ENCODE measurements at regions not wholly inside any gene's neighbourhood (a gene's known extent, or its start where the extent isn't known, plus 50 kb on each side); places are given as distances from the start of the nearest gene placed in this dataset.

DNA sequence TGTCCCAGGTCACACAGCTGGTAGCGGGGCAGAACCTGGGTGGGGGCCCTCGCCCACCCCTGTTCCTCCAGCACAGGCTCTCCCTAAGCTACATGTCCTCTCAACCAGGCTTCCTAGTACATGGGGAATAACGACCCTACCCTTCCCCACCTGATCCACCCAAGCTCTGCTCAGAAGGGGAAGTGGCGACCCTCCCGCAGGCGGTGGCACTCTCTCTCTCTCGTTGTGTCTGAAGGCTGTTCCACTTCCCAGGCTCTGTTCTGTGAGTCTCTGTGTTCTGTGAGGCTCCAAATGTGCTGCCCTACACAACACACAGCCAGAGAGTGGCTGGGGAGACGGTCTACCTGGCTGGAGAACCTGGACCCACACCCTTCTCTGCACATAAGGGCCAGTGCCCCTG, 135.8 kb downstream of the COPS8 start:
- ATAC-seq = peak in 3 of 8 donors; percentile 9 to 29 (median 17)
- WGBS, 2 donors = 84 to 85% methylated on average over 8 of the region's 8 CpGs
- DNase-seq = no peak
- no peak overlapping the region for H3K4me3 ChIP-seq
- no peaks in the 10 kb centered on the region for H3K9me3 ChIP-seq
- no peaks in the 10 kb centered on the region for H3K36me3 ChIP-seq
- peaks cover 0 to 3% (median 0%) of the 10 kb centered on the region in 7 donors for H3K27me3 ChIP-seq
- intact Hi-C loops (cut with DNase I) = no loop called here
- H3K27ac ChIP-seq = peak overlapping the region in 9 of 10 donors; percentile 13 to 81 (median 64)
- peaks cover 4 to 27% (median 14%) of the 10 kb centered on the region in 9 donors for H3K4me1 ChIP-seq
- TF ChIP-seq, protein P1, sequence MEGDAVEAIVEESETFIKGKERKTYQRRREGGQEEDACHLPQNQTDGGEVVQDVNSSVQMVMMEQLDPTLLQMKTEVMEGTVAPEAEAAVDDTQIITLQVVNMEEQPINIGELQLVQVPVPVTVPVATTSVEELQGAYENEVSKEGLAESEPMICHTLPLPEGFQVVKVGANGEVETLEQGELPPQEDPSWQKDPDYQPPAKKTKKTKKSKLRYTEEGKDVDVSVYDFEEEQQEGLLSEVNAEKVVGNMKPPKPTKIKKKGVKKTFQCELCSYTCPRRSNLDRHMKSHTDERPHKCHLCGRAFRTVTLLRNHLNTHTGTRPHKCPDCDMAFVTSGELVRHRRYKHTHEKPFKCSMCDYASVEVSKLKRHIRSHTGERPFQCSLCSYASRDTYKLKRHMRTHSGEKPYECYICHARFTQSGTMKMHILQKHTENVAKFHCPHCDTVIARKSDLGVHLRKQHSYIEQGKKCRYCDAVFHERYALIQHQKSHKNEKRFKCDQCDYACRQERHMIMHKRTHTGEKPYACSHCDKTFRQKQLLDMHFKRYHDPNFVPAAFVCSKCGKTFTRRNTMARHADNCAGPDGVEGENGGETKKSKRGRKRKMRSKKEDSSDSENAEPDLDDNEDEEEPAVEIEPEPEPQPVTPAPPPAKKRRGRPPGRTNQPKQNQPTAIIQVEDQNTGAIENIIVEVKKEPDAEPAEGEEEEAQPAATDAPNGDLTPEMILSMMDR (IDR thresholded peaks at IDR 0.05) = no peak

DNA sequence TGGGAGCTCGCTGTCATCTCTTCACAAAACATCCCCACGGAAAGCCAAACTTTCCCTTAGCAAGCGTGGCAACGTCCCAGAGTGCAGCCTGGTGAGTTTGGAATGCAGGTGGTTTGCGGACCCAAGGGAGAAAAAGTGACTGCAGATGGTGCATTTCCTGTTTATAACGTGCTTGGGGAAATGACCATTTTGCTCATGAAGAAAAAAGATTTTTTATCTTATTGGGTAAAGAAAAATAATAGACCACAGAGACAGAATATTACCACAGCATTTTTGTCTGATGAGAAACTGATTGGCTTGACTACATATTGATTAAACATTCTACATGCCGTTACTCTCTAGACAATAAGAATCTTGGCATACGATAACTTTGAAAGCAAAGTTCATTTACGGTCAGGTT, 136.5 kb downstream of the COPS8 start:
- Histone ChIP-seq H3K9me3 (no peaks in the 10 kb centered on the region), H3K27me3 (peaks cover 0 to 3% (median 0%) of the 10 kb centered on the region in 7 donors), H3K27ac (peak overlapping the region in 7 of 10 donors; percentile 48 to 81 (median 66)), H3K4me3 (no peak overlapping the region), H3K4me1 (peaks cover 4 to 27% (median 14%) of the 10 kb centered on the region in 9 donors), H3K36me3 (no peaks in the 10 kb centered on the region)
- ATAC-seq (peak in 7 of 8 donors; percentile 10 to 65 (median 43)), DNase-seq (no peak)
- WGBS, 2 donors = 42 to 65% methylated on average over 9 of the region's 9 CpGs
- TF ChIP-seq, protein P1 (IDR thresholded peaks at IDR 0.05) = no peak
- intact Hi-C loops (cut with DNase I) = no loop called here

- H3K9me3 ChIP-seq = no peaks in the 10 kb centered on the region
- H3K36me3 ChIP-seq = no peaks in the 10 kb centered on the region
- TF ChIP-seq, protein P1 (IDR thresholded peaks at IDR 0.05) = no peak
- DNase-seq (no peak), ATAC-seq (peak in 6 of 8 donors; percentile 29 to 61 (median 50))
- no peak overlapping the region for H3K4me3 ChIP-seq
- H3K27me3 ChIP-seq = peaks cover 0 to 3% (median 0%) of the 10 kb centered on the region in 7 donors
- intact Hi-C loops (cut with DNase I) = no loop called here
- WGBS, 2 donors = 53 to 70% methylated on average over 4 of the region's 4 CpGs
- peak overlapping the region in 8 of 10 donors; percentile 14 to 81 (median 44) for H3K27ac ChIP-seq
- H3K4me1 ChIP-seq = peaks cover 4 to 27% (median 14%) of the 10 kb centered on the region in 9 donors
Observed at GRCh38 chr2:237222601-237223041, 136.9 kb downstream of the COPS8 start.

DNA sequence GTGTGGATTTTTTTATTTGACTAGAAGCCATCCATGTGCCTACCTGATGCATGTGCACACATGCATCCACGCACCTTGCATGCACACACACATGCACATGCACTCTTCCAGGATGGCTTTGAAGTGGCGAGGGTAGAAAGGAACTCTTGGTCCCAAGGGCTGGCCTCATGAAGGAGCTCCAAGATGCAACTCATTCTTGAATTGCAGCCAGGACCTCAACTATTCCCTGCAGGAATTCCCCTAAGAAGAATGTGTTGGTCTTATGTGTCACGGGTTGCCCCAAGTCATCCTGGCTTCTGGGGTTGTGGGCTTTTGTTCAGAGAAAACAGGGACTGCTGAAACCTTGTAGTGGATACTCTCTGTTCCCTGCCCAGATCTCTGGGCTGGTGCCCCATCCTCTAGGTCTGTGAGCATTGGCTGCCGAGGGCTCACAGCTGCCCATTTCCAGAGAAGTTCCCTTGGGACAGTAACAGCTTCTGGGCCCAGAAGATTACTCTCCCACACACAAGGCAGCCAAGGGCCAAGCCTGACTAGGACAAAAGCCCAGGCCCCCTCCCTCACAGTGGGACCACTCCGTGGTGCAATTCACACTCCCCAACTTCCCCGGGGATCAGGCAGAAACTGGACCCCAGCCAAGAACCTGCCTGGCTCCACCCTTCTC, 137.6 kb downstream of the COPS8 start:
- H3K4me1 ChIP-seq = peaks cover 4 to 27% (median 14%) of the 10 kb centered on the region in 9 donors
- ATAC-seq (peak; percentile 24 to 85 (median 53)), DNase-seq (peak in 1 of 2 donors; percentile 67)
- no peak overlapping the region for H3K4me3 ChIP-seq
- H3K9me3 ChIP-seq = no peaks in the 10 kb centered on the region
- peak overlapping the region in 8 of 10 donors; percentile 14 to 81 (median 42) for H3K27ac ChIP-seq
- TF ChIP-seq, protein P1 (IDR thresholded peaks at IDR 0.05) = no peak
- H3K27me3 ChIP-seq = peaks cover 0 to 3% (median 0%) of the 10 kb centered on the region in 7 donors
- whole genome bisulfite sequencing, 2 donors = 37 to 46% methylated on average over 6 of the region's 6 CpGs
- intact Hi-C loops (cut with DNase I) = no loop called here
- no peaks in the 10 kb centered on the region for H3K36me3 ChIP-seq

Measured in heart right ventricle (tissue), 16 donors.